A673 (cell line): ENCODE measurements at regions not wholly inside any gene's neighbourhood (a gene's known extent, or its start where the extent isn't known, plus 50 kb on each side); places are given as distances from the start of the nearest gene placed in this dataset.

Source experiments
- BruUV-seq: library from RNA; stranded (reverse); fragments of 400-500 nt; replicated peaks from 2 replicates; lab custom pipeline; 2021; lab: Mats Ljungman, UMichigan
- CTCF ChIA-PET: fragments of 300-600 bp; sonication (Branson Sonifier 250); formaldehyde crosslinking; loops from one replicate; lab custom pipeline; 2022; ENCODE audit warnings: antibody characterized with exemption; lab: Charles Lee
- POLR2A ChIA-PET: fragments of 300-600 bp; sonication (Branson Sonifier 250); formaldehyde crosslinking; loops from one replicate; lab custom pipeline; 2022; ENCODE audit warnings: antibody characterized with exemption; ENCODE audit not compliant: low non-redundant PET; lab: Charles Lee
- DNase-seq: peaks from one replicate; pipeline ENCODE4 v3.0.0-alpha.2; 2015; ENCODE audit warnings: low spot score
- H3K27ac ChIP-seq: fragments of 200-600 bp; sonication (generic); 2 replicates; pipeline ENCODE4 v1.5.1; 2016; ENCODE audit warnings: mixed run types, low read depth, mild to moderate bottlenecking, mixed read lengths, antibody characterized with exemption, low read length; ENCODE audit not compliant: poor library complexity, severe bottlenecking
- H3K27me3 ChIP-seq: fragments of 200-600 bp; sonication (generic); replicated peaks from 2 replicates; pipeline ENCODE4 v1.6.1; 2017; ENCODE audit warnings: mixed run types, low read depth, mild to moderate bottlenecking, mixed read lengths, antibody characterized with exemption, low read length; ENCODE audit not compliant: insufficient read depth, poor library complexity
- H3K36me3 ChIP-seq: fragments of 200-600 bp; sonication (generic); 2 replicates; pipeline ENCODE4 v1.6.1; 2016; ENCODE audit warnings: mixed run types, mild to moderate bottlenecking, mixed read lengths, antibody characterized with exemption, low read length; ENCODE audit not compliant: insufficient read depth, poor library complexity, severe bottlenecking
- H3K4me1 ChIP-seq: fragments of 200-600 bp; sonication (generic); 2 replicates; pipeline ENCODE4 v1.6.1; 2017; ENCODE audit warnings: mixed run types, mild to moderate bottlenecking, mixed read lengths, antibody characterized with exemption, low read length; ENCODE audit not compliant: insufficient read depth, poor library complexity, severe bottlenecking
- H3K4me3 ChIP-seq: fragments of 200-600 bp; sonication (generic); 2 replicates; pipeline ENCODE4 v1.5.1; 2016; ENCODE audit warnings: low read depth, mixed run types, mild to moderate bottlenecking, mixed read lengths, low read length; ENCODE audit not compliant: poor library complexity, severe bottlenecking
- H3K9me3 ChIP-seq: fragments of 200-600 bp; sonication (generic); 2 replicates; pipeline ENCODE4 v1.6.1; 2016; ENCODE audit warnings: mixed run types, low read depth, mild to moderate bottlenecking, mixed read lengths, antibody characterized with exemption, low read length; ENCODE audit not compliant: poor library complexity, severe bottlenecking
- CTCF ChIP-seq: fragments of 300-800, 200-600 bp; sonication (generic); conservative IDR thresholded peaks from 2 replicates; pipeline ENCODE4 v1.5.1; 2017; ENCODE audit warnings: low read depth, mild to moderate bottlenecking, antibody characterized with exemption, low read length, moderate library complexity, mixed read lengths
- EZH2 ChIP-seq: fragments of 200-600 bp; sonication (generic); IDR thresholded peaks from 2 replicates; pipeline ENCODE4 v1.6.1; 2017; ENCODE audit warnings: borderline replicate concordance, low read depth, mild to moderate bottlenecking, mixed read lengths, antibody characterized with exemption, low read length; ENCODE audit not compliant: poor library complexity, severe bottlenecking
- intact Hi-C: fragments of 100-400 bp; cut with micrococcal nuclease; formaldehyde crosslinking; loops from one replicate; pipeline ENCODE4 v1.10.0; 2022; ENCODE audit not compliant: unreplicated experiment

GRCh38 chr18:41315134-41315533, 639.9 kb upstream of the PIK3C3 start:
- no peak for TF ChIP-seq EZH2
- no peak for TF ChIP-seq CTCF
- Histone ChIP-seq H3K27ac (no peak overlapping the region), H3K4me3 (no peak overlapping the region), H3K36me3 (no peaks in the 10 kb centered on the region), H3K27me3 (no peaks in the 10 kb centered on the region), H3K4me1 (no peaks in the 10 kb centered on the region), H3K9me3 (no peaks in the 10 kb centered on the region)
- POLR2A ChIA-PET = no interaction called here
- no TSS peak for BruUV-seq
- CTCF ChIA-PET = no interaction called here
- intact Hi-C loops = no loop called here
- no peak for DNase-seq

- intact Hi-C loops = no loop called here
- H3K27ac ChIP-seq = no peak overlapping the region
- ChIA-PET CTCF (no interaction called here), POLR2A (no interaction called here)
- no peak for DNase-seq
- H3K4me1 ChIP-seq = no peaks in the 10 kb centered on the region
- no peaks in the 10 kb centered on the region for H3K27me3 ChIP-seq
- TF ChIP-seq EZH2 (no peak), CTCF (no peak)
- no peaks in the 10 kb centered on the region for H3K9me3 ChIP-seq
- BruUV-seq = no TSS peak
- no peaks in the 10 kb centered on the region for H3K36me3 ChIP-seq
- H3K4me3 ChIP-seq = no peak overlapping the region
Measured at GRCh38 chr18:41311571-41312547, 643.2 kb upstream of the PIK3C3 start.

GRCh38 chr18:41297740-41298139, 657.3 kb upstream of the PIK3C3 start:
- intact Hi-C loops = no loop called here
- Histone ChIP-seq H3K4me3 (no peak overlapping the region), H3K9me3 (no peaks in the 10 kb centered on the region), H3K27ac (no peak overlapping the region), H3K4me1 (no peaks in the 10 kb centered on the region), H3K27me3 (no peaks in the 10 kb centered on the region), H3K36me3 (no peaks in the 10 kb centered on the region)
- CTCF ChIA-PET = no interaction called here
- POLR2A ChIA-PET = no interaction called here
- TF ChIP-seq CTCF = no peak
- no peak for TF ChIP-seq EZH2
- DNase-seq = no peak
- no TSS peak for BruUV-seq
